ENCODE measurements at regions not wholly inside any gene's neighbourhood (a gene's known extent, or its start where the extent isn't known, plus 50 kb on each side); places are given as distances from the start of the nearest gene placed in this dataset.

DNA sequence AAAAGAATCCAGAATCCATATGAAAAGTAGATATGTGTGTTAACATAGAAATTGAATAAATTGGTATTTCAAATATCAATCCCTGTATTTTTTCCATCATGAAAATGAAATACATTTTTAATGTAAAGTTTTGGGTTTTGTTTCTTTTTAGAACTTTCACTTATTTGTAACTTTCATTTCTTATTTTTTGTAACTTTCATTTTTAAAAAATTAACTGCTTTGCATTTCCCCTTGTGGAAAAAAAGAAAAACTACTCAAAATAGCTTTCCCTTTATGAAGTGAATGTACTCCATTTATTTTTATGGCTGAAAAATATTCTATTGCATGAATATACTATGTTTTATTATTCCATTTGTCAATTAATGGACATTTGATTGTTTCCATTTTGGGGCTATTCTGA is 75.6 kb upstream of the SMNDC1 start:
- TF ChIP-seq, protein P1, sequence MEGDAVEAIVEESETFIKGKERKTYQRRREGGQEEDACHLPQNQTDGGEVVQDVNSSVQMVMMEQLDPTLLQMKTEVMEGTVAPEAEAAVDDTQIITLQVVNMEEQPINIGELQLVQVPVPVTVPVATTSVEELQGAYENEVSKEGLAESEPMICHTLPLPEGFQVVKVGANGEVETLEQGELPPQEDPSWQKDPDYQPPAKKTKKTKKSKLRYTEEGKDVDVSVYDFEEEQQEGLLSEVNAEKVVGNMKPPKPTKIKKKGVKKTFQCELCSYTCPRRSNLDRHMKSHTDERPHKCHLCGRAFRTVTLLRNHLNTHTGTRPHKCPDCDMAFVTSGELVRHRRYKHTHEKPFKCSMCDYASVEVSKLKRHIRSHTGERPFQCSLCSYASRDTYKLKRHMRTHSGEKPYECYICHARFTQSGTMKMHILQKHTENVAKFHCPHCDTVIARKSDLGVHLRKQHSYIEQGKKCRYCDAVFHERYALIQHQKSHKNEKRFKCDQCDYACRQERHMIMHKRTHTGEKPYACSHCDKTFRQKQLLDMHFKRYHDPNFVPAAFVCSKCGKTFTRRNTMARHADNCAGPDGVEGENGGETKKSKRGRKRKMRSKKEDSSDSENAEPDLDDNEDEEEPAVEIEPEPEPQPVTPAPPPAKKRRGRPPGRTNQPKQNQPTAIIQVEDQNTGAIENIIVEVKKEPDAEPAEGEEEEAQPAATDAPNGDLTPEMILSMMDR (IDR thresholded peaks at IDR 0.05; ENCODE audit: low read depth, low read length), result no peak
- no peak overlapping the region for H3K4me3 ChIP-seq (ENCODE audit: low read depth, low read length)

DNA sequence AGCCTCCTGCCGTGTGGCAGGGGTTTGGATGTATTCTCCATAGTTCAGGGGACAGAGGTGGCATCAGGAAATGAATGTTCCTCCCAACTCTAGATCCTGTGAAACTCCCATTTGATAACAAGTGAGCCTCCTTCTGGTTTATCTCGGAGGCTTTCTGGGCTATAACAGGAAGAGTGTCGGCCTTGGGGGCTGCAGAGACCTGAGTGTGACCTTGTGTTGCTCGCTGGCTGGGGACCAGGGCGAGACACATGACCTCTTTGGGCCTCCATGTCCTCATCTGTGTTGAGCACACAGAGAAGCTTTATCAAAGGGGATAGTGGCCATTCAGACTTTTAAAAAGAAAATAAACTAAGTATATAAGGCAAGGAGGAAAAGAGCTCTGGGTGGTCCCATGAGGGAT is 78.0 kb upstream of the SMNDC1 start:
- TF ChIP-seq, protein P1 (IDR thresholded peaks at IDR 0.05; ENCODE audit: low read depth, low read length), result no peak
- no peak overlapping the region for H3K4me3 ChIP-seq (ENCODE audit: low read depth, low read length)

DNA sequence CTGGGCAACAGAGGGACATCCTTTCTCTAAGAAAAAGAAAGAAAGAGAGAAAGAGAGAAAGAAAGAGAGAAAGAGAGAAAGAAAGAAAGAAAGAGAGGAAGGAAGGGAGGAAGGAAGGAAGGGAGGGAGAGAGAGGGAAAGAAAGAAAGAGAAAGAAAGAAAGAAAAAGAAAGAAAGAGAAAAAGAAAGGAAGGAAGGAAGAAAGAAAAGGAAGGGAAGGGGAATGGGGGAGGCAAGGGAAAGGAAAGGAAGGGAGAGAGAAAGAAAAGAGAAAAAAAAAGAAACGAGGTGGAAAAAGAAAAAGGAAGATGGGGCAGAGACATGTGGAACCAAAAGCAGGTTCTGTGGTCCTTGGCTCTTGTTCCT is 82.9 kb upstream of the SMNDC1 start:
- H3K4me3 ChIP-seq (ENCODE audit: low read depth, low read length), result no peak overlapping the region
- TF ChIP-seq, protein P1 (IDR thresholded peaks at IDR 0.05; ENCODE audit: low read depth, low read length), result no peak

DNA sequence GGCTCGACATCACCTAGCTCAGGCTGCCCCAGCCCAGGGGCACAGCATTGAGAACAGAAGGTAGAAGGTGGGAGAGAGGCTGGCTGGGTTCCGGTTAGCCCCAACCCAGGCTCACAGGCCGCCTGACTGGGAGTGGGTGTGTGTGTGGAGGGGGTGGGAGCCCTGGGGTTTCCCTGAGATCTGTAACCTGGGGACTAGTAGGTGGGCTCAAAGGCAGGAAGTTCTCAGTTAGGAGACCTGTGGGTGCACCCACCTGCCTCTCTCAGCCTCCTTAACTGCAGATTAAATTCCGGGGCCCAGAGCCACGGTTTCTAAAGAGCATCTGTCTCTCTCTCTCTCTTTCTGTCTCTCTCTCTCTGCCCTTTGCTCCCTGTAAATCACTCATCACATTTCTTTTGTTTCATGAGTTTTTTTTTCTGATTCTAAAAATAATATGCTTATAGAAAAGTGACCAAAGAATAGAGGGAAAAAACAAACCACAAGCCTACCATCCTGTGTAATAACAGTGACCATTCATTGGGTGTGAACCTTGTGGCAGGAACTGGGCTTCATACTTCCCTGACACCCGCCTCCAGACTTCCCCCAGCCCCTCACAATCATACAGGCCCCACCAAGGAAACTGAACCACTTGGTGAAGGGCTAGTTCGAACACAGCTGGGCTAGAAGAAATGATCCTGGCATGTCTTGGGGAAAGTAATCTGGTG is 83.4 kb upstream of the SMNDC1 start:
- no peak overlapping the region for H3K4me3 ChIP-seq (ENCODE audit: low read depth, low read length)
- TF ChIP-seq, protein P1 (IDR thresholded peaks at IDR 0.05; ENCODE audit: low read depth, low read length), result no peak

DNA sequence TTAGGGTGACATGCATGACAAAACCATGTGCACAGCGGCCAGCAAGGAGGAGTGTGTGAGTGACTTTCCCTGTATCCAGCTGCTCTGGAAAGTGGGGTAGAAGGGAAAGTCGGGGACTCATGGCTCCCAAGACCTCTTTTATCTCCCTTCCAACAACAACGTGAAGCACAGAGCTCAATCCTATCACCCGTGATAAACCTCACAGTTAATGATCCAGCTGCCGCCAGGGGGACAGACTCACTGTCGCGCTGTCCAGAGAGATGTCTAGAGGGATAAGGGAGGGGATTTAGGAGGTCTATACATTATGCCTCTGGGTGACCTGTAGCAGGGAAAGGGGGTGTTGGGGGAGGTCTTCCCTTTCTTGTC is 84.0 kb upstream of the SMNDC1 start:
- TF ChIP-seq, protein P1 (IDR thresholded peaks at IDR 0.05; ENCODE audit: low read depth, low read length), result peak; percentile 18; the same call in 1 of the 2 replicates

DNA sequence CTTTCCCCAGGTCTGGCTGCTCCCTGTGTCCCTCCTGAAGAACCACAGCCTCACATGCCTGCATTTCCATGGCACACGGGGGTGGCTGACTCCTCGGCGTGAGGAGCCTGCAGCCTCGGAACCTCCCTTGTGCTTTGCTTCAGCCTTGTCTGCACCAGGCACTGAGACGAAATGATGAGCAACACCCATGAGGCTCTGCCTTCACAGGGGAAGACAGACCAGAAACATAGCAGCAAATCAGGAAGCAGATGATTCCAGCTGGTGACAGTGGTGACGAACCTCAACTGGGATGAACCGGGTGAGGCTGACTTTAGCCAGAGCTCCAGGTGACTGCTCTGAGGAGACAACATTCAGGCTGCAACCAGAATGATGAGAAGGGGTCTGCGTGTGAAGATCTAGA is 84.5 kb upstream of the SMNDC1 start:
- TF ChIP-seq, protein P1 (IDR thresholded peaks at IDR 0.05; ENCODE audit: low read depth, low read length), result no peak
- no peak overlapping the region for H3K4me3 ChIP-seq (ENCODE audit: low read depth, low read length)

More for the DNA sequence above, 84.0 kb upstream of the SMNDC1 start:
- no peak overlapping the region for H3K4me3 ChIP-seq (ENCODE audit: low read depth, low read length)

DNA sequence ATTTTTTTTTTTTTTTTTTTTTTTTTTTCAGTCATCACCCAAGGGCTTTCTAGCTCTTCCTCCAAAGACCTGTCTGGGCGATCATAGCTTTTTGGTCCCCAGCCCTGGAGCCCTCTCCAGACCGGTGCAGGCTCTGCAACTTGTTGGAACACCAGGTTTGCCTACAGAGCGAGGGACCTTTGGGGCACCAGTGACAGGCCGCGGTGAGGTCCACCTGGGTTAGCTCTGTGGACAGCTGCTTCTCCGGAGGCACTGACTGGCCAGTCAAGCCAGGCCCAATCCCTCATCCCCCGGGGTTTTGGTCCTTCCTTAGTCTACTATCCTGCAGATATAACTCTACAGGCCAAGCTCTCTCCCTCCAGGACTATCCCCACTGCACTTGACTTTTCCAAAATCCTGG is 86.8 kb upstream of the SMNDC1 start:
- TF ChIP-seq, protein P1 (IDR thresholded peaks at IDR 0.05; ENCODE audit: low read depth, low read length), result no peak
- H3K4me3 ChIP-seq (ENCODE audit: low read depth, low read length), result no peak overlapping the region

Data from WI38 (cell line).